Sigmoid colon (tissue), 4 donors: ENCODE measurements at regions not wholly inside any gene's neighbourhood (a gene's known extent, or its start where the extent isn't known, plus 50 kb on each side); places are given as distances from the start of the nearest gene placed in this dataset.

Experiments
- EP300 ChIP-seq, 4 donors: sonication (generic); formaldehyde crosslinking; IDR thresholded peaks; one replicate each; pipeline ENCODE4 v1.6.1; 2017; ENCODE audit warnings: antibody characterized with exemption in 4 of 4
- POLR2A ChIP-seq, 2 donors: fragments of 450-650 bp; IDR thresholded peaks; one replicate each; pipeline ENCODE4 v1.6.1; 2016; ENCODE audit warnings: antibody characterized with exemption in 2 of 2, mild to moderate bottlenecking in 2 of 2, moderate library complexity in 2 of 2
- TF ChIP-seq, protein P1 (sequence below), 4 experiments: fragments of 450-650 bp in 3 of 4; fragments of 200-600 bp in 1 of 4; IDR thresholded peaks; one replicate each; pipeline ENCODE4 v1.5.1; 2016 to 2019; ENCODE audit warnings: antibody characterized with exemption in 4 of 4, mild to moderate bottlenecking in 3 of 4, moderate library complexity in 2 of 4

DNA sequence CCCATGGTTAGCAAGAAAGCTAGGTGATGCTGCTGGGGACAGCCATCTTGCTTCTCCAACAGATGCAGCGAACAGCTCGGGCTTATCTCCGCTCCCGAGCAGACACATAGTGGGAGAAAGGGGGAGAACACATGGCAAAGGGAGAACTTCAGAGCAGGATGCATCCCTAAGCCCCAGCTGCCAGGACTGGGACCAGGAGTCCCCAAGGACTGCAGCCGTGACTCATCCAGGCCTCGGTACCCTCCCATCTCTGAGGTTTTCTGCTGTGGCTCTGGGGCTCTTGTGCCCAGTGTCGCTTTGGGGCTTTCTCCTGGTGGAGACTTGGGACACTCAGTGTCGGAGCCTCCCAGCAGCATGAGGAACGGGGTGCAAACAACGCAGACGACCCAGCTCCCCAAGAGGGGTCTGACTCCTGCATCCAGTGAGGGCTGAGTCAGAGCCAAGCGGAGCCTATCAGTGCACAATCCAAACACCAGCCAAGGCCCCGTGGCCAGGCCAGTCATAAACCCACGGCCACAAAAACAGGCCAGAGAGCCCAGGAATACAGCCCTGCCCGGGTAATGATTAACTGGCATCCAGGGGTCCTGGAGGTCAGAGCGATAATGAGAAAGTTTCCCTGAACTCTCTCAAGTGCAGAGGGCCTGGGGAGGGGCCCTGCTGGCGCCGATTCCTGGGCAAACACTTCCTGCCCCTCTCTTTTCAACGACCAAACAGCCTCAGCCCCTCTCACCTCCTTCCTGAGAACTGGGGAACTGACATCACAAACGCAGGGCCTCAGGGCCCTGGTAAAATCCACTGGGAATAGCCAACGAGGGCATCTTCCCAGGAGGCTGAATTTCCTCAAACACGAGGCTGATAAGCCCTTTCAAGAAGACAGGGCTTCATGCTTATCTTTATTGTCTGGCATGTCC, 202.9 kb downstream of the USP12 start:
- TF ChIP-seq POLR2A (IDR thresholded peaks at IDR 0.05) (no peak), EP300 (IDR thresholded peaks at IDR 0.05) (no peak)
- TF ChIP-seq, protein P1, sequence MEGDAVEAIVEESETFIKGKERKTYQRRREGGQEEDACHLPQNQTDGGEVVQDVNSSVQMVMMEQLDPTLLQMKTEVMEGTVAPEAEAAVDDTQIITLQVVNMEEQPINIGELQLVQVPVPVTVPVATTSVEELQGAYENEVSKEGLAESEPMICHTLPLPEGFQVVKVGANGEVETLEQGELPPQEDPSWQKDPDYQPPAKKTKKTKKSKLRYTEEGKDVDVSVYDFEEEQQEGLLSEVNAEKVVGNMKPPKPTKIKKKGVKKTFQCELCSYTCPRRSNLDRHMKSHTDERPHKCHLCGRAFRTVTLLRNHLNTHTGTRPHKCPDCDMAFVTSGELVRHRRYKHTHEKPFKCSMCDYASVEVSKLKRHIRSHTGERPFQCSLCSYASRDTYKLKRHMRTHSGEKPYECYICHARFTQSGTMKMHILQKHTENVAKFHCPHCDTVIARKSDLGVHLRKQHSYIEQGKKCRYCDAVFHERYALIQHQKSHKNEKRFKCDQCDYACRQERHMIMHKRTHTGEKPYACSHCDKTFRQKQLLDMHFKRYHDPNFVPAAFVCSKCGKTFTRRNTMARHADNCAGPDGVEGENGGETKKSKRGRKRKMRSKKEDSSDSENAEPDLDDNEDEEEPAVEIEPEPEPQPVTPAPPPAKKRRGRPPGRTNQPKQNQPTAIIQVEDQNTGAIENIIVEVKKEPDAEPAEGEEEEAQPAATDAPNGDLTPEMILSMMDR (IDR thresholded peaks at IDR 0.05), result no peak
